Stomach (tissue), 4 donors: ENCODE measurements at regions not wholly inside any gene's neighbourhood (a gene's known extent, or its start where the extent isn't known, plus 50 kb on each side); places are given as distances from the start of the nearest gene placed in this dataset.

Source experiments
- CTCF ChIP-seq, 7 experiments: fragments of 450-650 bp in 4 of 7; fragments of 200-600 bp in 3 of 7; sonication (generic) in 3 of 7; IDR thresholded peaks; one replicate each; pipeline ENCODE4 v1.5.1; 2016 to 2019; ENCODE audit warnings: antibody characterized with exemption in 7 of 7, control low read depth in 2 of 7, mild to moderate bottlenecking in 1 of 7
- EP300 ChIP-seq: sonication (generic); formaldehyde crosslinking; IDR thresholded peaks from one replicate; pipeline ENCODE4 v1.6.1; 2017; ENCODE audit warnings: antibody characterized with exemption
- POLR2AphosphoS5 ChIP-seq, 3 donors: sonication (generic); formaldehyde crosslinking; IDR thresholded peaks; one replicate each; pipeline ENCODE4 v1.6.1; 2016; ENCODE audit warnings: antibody characterized with exemption in 3 of 3

GRCh38 chr6:169847901-169848311 lies 96.5 kb downstream of the ERMARD start:
- TF ChIP-seq EP300: no peak
- no peak for TF ChIP-seq CTCF (IDR thresholded peaks at IDR 0.05)
- no peak for TF ChIP-seq POLR2AphosphoS5 (IDR thresholded peaks at IDR 0.05)
